ENCODE measurements at regions not wholly inside any gene's neighbourhood (a gene's known extent, or its start where the extent isn't known, plus 50 kb on each side); places are given as distances from the start of the nearest gene placed in this dataset.
A peak's percentile ranks its signal among the peaks of the same experiment; 100 is the strongest.

DNA sequence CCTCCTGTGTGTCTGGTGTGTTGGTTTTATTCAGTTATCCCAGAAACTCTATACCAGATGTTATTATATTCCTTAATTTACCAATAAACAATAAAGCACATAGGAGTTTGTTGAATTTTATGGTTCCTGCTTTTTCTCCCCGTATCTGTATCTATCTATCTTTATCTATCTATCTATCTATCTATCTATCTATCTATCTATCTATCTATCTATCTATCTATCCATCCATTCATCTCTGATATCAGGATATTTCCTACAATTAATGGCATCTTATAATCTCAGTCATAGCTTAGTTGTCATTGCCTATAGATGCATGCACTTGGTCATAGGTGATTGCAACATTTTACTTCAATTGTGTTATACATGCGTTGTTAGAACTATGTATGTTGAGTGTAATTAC, 500.2 kb upstream of the ZEB2 start:
- no peak for DNase-seq

DNA sequence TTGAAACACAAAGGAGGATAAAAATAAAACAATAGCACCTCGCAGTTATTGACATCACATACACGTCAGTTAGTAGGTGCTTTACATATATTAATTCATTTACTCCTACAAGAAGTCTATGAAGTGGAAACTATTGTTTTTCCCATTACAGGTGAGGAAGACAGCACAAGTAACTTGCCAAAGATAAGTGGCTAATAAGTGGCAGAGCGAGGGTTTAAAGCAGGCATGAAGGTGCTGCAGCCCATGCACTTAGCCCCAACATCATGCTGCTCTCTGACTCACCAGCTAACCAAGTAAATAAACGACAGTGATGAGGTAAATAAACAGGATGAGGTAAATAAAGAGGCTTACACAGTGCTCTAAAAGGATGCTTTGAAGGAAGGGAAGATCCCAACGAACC, 498.6 kb upstream of the ZEB2 start:
- DNase-seq, result no peak

DNA sequence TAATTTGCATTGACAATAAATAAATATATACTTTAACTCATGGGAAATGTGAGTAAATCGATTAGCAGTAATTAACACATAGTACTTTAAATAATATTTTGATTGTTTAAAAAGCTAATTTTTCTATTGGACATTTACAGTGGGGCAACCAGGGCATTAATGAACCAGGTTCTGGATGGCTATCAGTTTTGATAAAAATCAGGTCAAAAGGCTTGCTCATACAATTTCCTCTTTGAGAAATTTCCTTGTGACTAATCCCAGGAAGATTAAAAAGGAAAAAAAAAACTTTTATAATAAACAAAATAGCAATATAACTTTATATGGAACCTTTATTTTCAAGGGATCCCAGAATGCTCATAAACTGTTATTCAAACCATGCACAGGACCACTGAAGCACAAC, 497.2 kb upstream of the ZEB2 start:
- no peak for DNase-seq

DNA sequence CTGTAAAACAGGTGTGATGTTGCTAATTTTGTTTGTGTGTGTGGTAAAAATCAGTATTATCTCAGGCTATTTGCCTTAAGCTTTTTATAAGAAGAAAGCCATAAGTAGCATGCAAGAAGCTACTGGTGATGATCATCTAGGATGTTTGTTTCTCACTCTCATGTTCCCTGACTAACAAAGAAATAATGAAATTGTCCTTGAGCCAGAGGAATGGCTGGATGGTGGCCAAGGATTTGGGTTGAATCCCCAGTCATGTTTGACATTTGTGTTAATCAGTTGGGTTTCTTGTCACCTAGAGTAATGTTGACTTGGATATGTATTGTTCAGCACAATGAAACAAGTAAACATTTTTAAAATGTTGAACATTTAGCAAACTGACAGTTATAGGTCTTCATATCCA, 496.8 kb upstream of the ZEB2 start:
- no peak for DNase-seq

DNA sequence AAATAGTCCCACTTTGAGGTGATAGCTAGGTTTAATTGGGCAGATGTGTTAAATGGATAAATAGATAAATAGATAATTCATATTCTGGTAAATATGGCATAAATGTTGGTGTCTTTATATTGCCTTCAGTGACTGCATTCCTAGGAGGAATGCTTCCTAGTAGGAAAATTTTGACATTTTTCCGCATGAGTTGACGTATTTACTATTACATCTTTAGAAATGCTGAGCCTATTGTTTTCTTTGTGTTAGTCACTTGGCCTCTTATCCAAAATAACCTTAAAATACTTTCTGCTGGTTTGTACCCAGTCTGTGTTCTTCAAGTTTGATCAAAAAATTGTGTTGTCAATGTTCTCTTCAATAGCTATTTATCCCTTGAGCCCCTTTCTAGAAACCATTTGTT, 495.6 kb upstream of the ZEB2 start:
- DNase-seq, result no peak

DNA sequence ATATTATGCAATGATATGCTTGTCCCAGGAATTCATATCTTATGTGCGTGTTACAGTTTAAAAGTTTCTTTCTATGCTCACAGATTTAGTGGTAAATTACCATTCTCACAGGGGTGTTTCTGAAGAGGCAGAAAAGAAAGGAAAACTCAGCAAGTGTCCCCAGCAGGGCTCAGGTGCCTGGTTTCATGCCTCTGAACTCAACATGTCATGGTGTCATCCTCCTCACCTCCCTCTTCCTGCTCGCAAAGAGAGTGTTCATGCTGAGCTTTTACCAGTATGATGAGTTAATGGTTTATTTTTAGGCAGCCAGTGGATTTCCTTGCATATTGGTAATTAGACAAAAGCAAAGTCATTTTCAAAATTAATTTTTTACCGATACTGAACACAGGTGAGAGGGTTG, 492.9 kb upstream of the ZEB2 start:
- no peak for DNase-seq

DNA sequence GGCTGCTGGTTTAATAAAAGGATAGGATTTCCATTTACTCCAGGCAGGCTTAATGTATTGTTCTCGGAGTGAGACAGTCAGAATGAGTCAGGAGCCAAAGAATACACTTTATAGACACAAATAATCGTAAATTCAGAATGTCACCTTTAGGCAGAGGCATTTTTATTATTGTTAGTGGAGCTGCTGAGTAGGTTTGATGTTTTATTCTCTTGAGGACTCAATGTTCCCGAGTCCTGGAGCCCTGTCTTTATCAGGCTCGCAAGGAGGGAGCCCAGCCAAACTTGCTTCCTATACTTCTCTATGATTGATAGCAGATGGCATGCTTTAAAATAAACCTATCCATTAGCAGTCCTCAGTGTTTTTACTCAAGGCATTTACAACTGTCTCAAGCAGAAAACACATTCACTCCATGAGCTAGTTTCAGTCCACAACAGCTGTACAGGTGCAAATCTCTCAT, 492.3 kb upstream of the ZEB2 start:
- DNase-seq, result no peak

DNA sequence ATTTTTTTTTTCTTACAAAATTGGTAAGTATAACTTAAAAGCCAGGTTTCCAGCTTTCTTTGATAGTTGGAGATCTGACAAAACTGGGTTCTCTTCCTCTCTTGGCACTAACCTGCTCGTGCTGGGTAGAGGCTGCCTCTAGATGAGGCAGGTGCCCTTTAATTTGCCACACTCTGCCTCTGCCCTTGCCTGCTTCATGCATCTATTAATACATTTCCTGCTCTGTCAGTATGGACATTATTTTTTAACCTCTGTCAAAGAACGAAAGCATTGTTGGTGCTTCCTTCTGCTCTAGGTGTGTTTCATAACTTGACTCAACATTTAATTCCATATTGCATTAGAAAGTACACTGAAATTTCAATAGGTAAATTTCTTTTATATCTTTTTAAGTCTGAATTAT, 490.7 kb upstream of the ZEB2 start:
- DNase-seq, result no peak

DNA sequence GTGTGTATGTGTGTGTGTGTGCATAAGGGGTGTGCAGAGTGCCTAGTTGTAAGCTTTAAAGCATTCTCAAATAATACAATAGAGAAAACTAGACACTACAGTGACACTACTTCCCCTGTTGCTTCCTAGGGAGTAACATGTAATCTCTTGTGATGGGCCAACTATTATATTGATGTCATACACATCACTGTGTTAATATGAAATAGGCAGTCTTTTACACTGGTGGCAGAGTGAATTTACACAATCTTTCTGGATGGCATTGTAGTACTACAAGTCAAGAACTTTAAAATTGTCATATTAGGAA, 488.0 kb upstream of the ZEB2 start:
- DNase-seq, result no peak

DNA sequence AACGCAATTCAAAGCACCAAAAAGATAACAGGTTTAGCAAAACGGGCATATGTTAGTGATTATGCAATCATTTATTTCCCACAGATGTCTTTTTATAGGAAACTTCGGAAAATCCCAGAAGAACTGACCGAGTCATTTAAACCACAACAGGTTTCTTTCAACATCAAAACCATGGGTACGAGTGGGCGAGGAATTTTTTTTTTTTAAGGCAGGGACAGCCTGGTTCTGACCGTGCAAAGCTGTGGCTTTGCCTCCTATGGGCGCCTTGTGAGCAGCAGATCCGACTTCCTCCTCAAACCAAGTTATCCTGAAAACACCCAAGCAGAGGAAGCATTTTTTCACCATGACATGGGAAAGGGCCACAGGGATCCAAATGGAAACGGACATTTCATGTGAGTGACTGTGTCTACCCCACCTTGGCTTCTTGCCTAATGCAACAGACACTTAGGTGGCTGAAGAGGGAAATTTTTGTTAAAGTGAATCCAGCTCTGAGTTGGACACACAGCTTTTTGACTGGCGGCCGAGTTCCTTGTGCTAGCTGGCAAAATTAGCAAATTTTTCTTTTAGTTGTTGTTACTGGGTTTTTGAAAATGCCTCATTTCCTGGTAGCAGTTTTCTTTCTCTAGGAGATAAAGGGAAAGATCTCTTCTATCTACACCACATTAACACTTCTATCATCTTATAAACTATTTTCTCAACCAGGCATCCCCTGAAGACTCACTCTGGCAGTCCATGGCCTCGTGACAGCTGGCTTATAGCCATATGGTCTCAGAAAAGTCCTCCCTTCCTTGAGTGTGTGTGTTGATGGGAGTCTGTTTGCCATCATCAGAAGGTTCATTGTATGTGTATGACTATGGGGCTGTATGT, 487.4 kb upstream of the ZEB2 start:
- peak in 3 of 58 donors; percentile 3 to 12 (median 8) for DNase-seq

DNA sequence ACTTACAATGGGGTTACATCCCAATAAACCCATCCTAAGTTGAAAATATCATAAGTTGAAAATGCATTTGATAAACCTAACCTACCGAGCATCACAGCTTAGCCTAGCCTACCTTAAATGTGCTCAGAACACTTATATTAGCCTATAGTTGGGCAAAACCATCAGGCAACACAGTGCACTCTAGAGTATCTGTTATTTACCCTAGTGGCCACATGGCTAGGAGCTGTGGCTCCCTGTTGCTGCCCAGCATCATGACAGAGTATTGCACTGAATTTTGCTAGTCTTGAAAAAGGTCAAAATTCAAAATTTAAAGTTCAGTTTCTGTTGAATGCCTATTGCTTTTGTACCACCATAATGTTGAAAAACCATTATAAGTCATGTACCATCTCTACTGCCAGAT, 482.7 kb upstream of the ZEB2 start:
- DNase-seq, result no peak

DNA sequence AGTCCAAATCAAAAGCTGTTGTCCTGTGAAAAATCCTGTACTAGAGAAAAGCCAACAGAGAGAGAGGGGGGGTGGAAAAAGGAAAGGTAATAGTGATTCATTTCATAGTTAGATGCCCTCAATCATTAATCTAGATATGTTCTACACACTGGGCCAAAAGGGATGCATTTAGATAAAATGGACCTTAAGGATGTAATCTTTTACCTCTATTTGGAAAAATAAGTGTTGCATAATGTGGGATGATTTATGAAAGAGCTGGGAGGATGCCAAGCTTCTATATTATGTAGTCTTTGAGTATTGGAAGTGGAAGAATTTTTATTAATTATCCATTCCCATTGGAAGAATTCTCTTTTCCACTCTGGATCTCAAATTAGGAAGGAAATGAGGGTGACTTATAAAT, 480.5 kb upstream of the ZEB2 start:
- DNase-seq, result no peak

DNA sequence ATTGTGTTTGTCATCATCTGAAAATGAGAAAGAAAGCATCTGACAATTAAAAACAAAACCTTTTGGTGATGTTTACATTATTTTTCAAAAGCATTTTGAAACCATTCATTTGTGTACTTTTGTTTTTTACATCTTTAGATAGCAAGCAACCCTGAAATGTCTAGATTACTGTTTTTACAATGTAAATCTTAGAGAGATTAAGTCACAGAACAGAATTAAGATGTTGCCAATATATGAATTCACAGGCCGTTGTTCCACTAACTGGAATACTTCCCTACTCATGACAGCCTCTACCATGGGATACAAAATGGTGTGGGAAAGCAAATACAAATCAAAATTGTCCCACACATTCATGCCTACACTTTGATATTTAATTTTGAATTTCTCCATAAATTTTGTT, 480.0 kb upstream of the ZEB2 start:
- DNase-seq, result no peak

DNA sequence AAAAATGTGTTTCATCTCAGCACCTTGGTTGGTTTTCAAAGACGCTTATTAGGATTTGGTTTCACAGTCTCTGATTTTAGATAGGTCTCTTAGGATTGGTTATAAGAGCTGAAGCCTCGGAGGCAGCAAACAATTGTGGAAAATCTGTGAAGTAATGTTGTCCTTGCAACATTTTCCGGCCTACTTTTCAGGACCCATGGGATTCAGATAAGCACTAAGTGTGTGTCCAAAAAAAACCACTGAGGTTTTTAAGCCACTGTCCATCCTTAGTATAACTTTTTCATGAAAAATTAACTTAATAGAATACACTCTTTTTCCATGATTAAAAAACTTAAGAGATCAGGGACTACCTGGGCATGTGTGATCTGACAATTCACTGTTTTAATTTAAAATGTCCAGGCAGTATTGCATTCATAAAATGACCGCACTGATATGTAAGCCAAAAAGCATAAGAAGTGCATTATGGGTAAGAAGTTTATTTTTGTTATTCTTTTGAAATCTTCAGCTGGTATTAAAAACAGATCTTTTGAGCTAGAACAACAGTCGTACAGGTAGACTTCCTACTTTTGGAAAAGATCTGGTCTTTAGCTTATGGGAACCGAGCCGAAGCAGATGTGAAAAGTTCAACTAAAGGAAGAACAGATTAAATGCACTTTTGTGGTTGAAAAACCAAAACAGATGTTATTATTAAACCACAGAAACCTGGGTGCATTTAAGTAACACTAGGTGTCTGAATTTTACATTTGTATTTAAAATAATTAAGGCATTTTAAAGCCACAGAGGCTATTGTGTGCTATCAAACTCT, 479.4 kb upstream of the ZEB2 start:
- DNase-seq, result no peak

DNA sequence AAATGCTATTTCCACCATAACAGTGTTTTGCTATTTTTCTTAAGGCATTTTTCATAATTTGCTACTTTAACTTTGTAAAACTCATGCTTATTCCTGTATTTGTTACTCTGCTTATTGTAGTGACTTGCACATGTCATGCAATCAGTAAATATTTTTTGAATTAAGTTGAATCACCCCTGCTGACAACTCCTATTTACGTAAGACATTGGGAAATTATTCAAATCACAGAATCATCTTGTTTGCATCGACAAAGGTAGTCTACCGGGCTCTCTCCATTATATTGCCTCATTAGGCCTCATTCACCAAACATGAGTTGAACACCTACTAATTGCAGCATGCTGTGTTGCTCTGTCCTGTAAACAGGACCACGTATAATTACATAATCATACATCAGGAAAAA, 478.5 kb upstream of the ZEB2 start:
- DNase-seq, result no peak

DNA sequence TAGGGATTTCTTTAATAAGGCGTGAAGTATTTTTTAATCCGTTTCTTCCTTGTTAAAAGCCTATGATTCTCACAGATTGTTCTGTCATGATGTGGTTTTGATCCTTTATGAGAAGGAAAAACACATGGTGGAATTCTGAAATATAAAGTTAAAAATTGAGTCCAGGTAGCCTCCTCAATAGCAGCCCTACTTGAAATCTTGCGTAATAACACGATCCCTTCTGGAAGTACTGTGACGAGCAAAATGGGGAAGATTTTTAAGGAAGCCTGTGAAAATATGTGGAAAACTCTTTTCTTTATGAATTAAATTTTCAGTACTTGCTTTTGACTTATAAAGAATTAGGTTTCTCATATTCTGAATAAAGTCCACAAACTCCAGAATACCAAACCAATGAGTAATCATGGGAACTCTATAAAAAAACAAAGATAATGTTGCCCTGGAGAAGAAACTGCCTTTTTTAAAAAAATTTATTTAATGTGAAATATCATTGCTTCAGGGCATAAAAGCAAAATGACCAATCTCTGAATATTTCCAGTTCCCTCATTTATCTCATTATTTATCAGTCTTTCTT, 476.4 kb upstream of the ZEB2 start:
- DNase-seq, result no peak

DNA sequence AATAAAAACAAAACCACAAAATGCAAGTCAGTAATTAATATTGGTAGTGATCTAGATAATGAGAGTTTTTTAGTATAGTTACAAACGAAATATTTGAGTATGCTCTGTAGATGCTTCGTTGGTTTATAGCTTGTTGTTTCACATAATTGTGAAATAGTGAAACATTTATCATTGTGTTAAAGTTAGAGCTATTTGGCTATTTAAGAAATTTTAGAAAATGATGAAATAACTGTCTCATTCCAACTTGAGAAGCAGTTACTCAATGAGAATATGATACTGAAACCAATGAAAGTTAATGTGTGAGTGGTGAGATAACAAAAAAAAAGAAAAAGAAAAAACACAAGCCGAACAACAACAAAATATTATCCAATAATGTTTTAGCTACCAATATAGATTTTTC, 475.6 kb upstream of the ZEB2 start:
- no peak for DNase-seq

DNA sequence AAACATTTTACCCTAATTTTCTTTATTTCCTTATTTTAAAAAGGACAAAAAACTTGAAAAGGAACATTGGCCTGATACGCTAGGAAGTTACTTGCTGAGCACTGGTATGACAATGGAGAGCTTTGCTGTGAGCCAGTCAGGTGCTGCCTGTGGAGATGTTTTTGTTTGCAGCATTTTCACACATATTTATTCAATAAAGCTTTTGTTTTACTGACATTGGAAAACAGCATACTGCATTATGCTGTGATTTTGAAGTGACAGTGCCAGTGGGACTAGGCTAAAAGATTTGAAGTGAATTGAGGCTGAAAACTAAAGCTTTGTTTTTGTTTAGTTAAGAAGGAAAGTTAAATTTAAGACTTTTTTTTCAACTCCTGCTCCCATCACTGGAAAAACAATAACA, 470.7 kb upstream of the ZEB2 start:
- peak in 15 of 58 donors; percentile 4 to 60 (median 24) for DNase-seq

DNA sequence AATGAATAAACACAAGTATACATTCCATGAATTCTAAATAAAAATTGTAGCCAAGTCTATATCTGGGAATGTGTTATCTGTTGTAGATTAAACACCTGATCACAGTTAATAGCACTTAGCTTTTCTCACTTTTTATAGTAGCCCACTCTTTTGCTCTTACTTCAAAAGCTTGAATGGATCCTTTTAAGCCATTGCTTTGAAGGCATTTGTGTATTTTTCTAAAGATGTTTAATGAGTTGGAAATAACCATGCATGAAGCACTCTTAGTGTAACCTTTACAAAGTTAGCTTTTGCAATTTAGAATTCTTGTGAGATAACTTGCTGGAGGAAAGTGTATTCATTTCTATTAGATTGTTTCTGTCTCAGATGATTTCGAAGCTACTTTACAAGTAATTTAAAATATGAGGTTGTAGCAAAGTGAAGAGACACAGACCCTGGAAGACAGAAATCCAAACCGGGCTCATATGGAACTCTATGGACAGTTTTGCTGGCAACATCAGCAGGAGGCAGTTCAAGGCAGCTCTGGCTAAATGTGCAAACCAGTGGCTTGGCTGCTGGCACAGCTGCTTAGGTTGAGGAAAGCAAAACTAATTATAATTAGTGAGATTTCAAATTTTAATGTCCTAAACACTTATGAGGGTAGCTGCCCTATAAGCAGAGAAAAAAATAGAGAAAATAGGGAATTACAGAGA, 469.8 kb upstream of the ZEB2 start:
- DNase-seq, result peak in 1 of 58 donors; percentile 5

DNA sequence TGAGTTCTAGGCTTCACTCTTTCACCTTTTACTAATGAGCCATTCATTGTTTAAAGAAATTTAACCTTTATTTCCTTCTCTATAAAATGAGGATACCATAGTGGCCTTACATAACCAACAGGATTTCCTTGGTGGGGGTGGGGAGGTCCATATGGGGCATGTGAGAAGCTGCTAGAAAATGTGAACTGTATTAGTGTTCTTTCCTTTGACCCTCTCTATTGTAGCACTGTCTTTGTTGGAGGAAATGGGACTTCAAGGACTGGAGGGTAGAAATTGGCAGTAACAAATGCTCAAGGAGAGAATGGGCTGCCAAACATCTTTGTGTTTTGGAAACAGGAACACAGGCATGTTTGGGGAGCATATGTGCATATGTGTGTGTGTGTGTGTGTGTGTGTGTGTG, 468.7 kb upstream of the ZEB2 start:
- no peak for DNase-seq

DNA sequence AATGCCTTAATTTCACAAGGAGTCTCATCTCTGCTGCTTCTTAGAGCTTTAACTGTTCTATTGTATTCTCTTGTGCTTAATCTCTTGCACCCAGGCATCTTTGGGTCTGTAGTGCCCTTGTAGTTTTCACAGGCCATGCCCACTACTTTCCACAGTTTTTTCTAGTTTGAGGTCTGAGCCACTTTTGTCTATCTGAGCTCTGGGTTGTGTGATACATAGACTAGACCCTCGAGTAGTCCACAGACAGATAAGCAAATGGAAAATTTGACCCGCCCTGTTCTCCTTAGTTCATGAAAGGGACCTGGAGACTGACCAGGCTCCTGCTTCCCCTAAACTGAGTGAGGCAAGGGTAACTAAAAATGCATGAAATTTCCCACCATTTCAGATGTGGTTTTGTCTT, 466.8 kb upstream of the ZEB2 start:
- no peak for DNase-seq

DNA sequence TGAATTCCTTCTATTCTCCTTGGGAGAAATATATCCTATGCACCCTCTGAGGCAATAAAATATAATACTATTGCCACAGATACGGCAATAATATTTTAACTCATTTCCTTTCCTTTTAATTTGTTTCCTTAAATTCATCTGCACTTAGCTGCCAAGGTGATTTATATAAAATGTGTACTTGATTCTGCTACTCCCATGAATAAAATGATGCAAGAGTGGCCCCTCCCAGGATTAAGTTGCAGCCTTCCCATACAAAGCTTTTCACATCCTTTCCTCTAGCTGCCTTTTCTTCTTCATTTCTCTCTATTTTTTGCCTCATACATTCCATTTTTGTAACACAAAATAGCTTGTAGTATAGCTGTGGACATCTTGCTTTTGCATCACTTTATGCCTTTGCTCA, 464.1 kb upstream of the ZEB2 start:
- DNase-seq, result no peak

All from anterior cingulate cortex (tissue), 58 donors.